HG02623 (cell line): ENCODE measurements at regions not wholly inside any gene's neighbourhood (a gene's known extent, or its start where the extent isn't known, plus 50 kb on each side); places are given as distances from the start of the nearest gene placed in this dataset.

Experiments used
- ATAC-seq: cut with Tn5 transposase; IDR thresholded peaks from one replicate; pipeline ENCODE4 v1.9.1; 2021; ENCODE audit warnings: moderate library complexity; ENCODE audit not compliant: unreplicated experiment

GRCh38 chr6:21844120-21844917 is 250.8 kb downstream of the SOX4 start:
- no peak for ATAC-seq

DNA sequence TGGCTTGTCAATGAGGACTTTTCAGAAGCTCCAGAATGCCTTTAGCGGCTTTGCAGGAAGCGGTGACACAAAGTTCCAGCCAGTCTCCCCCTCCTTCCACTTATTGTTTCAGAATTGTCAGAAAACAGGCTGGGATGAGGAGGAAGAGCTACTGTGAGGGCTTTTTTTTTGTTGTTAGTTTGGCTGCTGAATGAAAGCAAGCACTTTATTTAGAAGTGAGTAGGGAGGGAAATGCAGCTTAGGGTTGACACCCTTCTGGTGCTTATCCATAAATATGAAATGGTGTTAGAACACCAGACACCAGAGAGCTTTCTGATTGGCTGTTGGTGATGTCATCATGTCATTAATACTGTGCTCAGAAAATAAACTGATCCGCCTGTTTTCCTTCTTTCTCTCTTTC is 251.5 kb downstream of the SOX4 start:
- no peak for ATAC-seq

- no peak for ATAC-seq
Measured at GRCh38 chr6:21845439-21846140, 252.0 kb downstream of the SOX4 start.

- peak; percentile 52 for ATAC-seq
Measured at GRCh38 chr6:21846541-21847451, 253.2 kb downstream of the SOX4 start.

DNA sequence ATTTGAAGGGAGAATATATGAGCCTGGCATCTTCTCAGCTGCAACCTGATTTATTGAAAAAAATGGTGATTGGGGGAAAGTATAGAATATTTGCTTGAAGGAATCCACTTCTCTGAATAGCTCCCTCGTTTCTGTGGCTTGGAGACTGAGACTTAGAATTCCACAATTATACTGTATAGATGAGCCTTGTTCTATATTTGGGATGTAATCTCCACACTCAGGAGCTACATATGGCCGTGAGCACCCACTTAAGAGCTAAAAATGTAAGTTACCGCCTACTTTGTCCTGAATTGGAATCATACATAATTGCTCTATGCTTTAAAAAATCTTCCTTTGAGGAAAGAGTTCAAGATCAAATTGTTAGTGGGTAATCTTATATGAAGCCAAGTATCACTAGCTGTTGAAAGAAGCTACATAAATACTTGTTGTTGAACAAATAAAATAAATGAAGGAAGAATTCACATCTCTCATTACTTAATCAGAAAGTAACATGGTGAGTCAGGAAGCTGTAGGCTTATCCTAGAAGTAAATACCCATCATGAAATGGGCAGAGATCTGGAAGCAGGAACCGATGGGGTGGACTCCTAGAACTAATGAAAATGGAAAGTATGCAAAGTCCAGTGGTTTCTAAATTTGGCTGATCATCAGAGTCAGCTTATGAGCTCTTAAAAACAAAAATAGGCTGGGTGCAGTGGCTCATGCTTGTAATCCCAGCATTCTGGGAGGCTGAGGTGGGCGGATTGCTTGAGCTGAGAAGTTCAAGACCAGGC is 254.3 kb downstream of the SOX4 start:
- no peak for ATAC-seq

DNA sequence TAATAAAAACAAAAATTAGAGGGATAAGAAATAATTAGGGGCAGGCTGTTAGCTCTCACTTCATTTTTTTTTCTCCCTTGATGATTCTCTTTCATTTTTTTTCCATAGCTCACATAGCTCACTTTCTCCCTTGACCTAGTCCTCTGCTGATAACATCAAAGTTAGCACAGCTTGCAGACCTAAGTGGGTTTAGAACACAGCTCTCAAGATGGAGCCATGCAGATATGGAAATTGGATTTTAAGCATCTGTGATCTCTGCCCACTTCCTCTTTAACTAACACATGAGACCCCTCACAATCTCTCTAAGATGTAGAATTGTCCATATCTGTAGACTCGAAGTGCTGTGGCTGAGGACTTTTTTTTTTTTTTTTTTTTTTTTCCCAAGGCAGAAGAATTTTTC is 257.1 kb downstream of the SOX4 start:
- no peak for ATAC-seq

DNA sequence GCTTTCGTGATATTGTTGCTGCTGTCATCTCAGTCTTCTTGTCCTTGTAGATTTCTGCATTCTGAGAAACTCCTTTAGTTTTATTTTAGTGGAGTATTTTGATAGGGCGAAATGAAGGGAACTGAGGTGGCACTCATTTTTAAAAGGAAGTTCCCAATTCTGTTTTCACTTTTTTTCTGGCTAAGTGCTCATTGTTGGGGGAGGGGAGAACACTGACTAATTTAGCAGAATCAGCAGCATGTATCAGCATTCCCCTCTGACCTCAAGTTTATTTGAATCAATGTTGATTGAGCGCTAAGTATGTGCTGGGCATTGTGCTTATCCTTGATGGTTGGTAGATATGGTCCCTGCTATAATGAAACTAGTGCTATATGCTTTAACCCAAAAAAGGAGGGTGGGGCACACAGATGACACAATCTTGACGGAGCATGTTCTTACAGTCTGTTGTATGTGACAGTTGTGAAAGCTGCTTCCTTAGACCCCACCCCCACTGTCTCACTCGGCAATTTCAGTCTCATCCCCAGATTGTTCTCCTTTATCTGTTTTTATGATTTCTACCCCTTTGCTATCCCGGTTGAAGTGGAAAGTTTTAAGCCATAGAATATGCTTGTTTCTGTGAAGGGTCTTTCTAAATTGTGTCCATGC is 262.4 kb downstream of the SOX4 start:
- ATAC-seq, result no peak

DNA sequence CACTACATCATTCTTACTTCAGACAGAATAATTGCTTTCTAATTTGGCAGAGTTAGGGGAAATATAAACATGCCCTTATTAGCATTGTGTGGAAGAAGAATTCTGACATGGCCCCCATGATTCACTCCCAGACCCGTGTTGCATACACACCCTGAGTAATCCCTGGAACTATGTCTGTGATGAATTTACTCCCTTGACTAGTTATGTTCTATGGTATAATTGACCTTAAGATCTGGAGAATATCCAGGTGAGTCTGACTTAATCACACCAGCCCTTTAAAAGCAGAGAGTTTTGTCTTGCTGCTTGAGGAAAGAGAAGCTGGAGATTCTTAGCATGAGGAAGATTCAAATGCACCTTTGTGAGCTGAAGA is 262.9 kb downstream of the SOX4 start:
- ATAC-seq, result no peak

DNA sequence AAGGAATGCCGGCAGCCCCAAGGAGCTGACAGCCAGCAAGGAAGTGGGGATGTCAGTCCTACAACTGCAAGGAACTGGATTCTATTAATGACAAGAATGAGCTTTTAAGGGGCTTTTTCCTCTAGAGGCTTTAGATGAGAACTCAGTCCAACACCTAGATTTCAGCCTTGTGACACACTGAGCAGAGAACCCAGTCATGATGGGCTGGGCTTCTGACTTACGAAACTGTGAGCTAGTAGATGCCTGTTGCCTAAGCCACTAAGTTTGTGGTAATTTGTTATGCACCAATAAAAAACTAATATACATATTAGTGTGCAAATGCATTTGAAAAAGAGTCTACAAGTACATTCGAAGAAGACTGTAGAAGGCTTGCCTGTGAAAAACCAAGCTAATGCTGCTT is 263.3 kb downstream of the SOX4 start:
- ATAC-seq, result no peak

DNA sequence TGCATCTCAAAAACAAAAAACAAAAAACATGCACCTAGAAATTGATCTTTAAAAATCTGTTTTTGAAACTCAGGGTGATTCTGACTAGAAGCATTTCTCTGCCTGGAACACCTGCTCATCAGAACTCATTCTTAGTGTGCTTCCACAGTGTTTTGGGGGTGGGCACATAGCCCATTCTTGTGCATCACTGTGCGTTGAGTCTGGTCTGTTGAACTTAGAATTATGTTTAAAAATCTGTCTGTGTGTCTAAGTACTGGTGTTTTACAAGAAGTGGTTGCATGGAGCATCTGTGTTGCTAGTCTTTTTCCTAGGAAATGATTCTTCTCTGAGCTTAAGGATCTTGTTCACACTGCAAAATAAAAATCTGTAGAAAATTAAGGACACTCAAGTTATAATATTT is 264.5 kb downstream of the SOX4 start:
- ATAC-seq, result no peak

- no peak for ATAC-seq
Measured at GRCh38 chr6:21859193-21859735, 265.7 kb downstream of the SOX4 start.

DNA sequence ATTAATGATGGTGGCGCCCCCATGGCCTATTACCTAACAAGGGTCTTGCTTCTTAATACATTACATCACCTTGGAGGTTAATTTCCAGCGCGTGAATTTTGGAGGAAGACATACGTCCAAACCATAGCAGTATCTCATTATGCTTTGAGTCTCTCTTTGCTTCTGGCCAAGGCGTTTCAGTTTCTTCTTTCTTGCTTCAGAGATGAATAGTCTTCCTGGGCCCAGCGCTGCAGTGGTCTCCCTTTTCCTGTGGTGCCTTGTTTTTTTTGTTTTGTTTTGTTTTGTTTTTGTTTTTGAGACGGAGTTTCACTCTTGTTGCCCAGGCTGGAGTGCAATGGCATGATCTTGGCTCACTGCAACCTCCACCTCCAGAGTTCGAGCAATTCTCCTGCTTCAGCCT is 268.4 kb downstream of the SOX4 start:
- no peak for ATAC-seq

GRCh38 chr6:21864206-21864605 is 270.7 kb downstream of the SOX4 start:
- ATAC-seq, result no peak

DNA sequence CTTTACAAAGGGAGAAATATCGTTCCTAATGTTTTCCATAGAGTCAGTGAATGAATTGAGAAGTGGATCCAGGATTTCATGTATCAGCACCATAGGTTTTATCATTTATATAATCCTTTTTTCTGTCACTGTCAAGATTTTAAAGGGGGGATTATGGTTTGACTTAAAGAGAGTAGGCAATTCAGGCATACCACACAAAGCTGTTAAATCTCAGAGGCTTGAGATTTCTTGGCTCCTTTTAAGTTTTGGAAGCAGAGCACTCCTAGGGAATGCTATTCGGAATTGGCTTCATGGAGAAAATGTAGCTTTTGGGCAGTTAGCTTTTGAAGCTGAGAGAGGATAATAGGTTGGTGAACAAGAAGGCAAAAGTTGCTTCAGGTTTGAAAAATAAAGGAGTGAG is 274.7 kb downstream of the SOX4 start:
- ATAC-seq, result no peak

GRCh38 chr6:21869085-21869771 is 275.7 kb downstream of the SOX4 start:
- no peak for ATAC-seq

GRCh38 chr6:21870076-21870730 is 276.7 kb downstream of the SOX4 start:
- no peak for ATAC-seq

DNA sequence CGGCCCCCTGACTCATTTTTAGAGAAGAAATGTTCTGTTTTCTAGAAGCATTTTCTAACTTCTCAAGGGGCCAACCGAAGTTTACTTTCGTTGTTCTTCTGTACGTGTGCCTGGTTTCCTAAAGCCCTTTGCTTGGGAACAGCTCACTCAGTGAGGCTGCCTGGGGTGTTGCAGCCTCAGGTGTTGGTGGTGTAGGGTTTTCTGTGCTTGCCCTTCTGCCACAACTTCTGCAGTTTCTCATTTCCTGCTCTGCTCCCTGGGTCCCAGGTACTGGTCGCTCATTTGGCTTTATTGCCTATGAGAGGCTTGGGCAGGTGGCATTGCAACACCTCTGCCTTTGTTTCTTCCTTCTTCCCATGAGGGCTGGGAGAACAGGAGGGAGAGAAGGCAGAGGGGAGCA is 278.3 kb downstream of the SOX4 start:
- no peak for ATAC-seq

DNA sequence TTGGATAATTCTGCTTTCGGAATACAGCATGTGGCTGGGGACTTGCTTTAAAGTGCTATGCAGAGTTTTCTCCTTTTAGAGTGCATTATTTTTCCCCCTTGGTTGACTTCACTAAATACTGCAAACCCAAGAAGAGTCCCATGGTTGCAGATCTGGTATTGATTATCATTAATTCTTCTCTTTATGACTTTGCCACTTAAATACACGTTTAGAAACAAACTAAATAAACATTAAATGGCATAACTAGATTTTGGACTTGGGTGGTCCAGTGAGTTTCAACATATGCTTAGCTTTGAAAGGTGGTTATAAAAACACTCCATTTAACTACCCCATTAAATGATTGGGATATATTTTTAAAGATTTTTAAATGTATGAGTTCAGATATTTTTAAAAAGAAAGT is 279.2 kb downstream of the SOX4 start:
- no peak for ATAC-seq

DNA sequence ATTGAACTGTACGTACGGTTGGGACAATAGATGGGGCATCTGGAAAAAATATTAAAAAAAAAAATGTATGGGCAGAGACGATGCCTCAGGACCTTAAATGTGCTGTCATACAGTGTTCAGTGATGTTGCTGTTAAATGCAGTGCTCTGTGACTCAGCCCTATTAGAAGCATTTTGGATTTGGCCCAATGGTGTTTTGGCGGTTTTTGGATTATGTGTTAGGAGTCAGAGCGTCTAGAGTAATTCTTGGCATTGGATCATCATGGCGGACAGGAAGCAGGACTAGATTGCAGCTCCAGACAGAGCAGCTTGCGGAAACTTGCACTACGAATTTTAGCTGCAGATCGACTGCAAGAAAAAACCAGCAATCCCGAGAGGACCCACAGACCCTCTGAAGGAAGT is 280.0 kb downstream of the SOX4 start:
- ATAC-seq, result no peak
